HG03039 (cell line): ENCODE measurements at regions not wholly inside any gene's neighbourhood (a gene's known extent, or its start where the extent isn't known, plus 50 kb on each side); places are given as distances from the start of the nearest gene placed in this dataset.

Experiments
- ATAC-seq: cut with Tn5 transposase; IDR thresholded peaks from one replicate; pipeline ENCODE4 v1.9.1; 2021; ENCODE audit warnings: mild to moderate bottlenecking, moderate library complexity; ENCODE audit not compliant: unreplicated experiment

DNA sequence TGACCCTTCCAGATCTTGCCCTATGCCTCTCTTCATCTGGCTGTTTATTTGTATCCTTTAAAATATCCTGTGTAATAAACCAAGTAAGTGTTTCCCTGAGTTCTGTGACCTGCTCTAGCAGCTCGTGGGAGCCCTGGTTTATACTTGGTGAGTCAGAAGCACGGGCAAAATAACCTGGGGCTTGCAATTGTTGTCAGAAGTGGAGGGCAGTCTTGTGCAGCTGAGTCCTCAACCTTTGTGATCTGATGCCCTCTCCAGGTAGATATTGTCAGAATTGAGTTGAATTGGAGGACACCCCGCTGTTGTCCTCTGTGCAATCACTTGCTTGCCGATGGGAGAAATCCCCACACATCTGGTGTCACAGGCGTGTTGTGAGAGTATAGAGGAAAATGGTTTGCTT is 62.5 kb upstream of the PRICKLE1 start:
- ATAC-seq = no peak

DNA sequence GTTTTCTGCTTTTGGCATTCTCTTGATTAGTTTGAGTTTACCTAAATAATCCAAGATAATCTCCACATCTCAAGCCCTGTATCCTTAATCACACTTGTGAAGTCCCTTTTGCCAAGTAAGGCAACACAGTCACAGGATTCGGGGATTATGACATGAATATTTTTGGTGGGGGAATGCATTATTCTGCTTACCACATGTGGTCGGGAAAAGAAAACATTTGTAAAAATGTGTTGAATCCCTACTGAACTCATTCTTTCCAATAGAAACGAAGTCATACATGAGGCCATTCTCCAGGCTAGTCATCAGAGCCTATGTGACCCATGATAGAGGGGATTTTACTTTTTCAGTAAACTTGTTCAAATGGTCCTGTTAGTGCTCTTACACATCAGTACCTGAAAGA is 58.5 kb upstream of the PRICKLE1 start:
- ATAC-seq = no peak

DNA sequence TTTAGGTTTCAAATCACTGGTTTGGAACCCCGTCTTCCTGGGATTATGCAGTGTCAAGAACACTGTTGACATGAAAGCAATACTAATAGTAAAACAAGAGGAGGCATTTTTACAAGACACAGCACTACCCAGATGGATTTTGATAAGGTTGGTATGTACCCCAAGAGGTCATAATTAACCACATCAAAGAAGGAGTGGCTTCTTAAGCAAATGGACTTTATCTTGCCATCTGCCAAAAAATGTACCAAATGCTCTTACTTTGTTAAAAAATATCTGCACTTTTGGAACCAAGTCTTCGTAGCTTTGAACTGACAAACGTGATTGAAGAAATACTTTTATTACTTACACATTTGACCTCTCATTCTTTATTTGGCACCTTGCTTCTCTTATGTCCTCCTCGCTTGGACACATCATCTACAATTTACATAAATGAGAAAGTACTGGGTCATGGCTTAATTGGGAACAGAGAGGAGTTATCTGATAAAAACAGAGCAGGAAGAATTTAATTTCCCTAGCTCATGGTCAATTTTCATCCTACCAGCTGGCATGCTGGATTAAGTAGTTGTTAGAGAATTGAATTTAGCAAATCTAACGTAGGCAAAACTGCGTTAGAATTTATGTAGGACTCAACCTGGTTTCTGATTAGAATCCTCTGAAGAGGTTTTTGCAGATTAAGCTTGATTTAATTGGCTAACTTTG is 54.5 kb upstream of the PRICKLE1 start:
- ATAC-seq = no peak

DNA sequence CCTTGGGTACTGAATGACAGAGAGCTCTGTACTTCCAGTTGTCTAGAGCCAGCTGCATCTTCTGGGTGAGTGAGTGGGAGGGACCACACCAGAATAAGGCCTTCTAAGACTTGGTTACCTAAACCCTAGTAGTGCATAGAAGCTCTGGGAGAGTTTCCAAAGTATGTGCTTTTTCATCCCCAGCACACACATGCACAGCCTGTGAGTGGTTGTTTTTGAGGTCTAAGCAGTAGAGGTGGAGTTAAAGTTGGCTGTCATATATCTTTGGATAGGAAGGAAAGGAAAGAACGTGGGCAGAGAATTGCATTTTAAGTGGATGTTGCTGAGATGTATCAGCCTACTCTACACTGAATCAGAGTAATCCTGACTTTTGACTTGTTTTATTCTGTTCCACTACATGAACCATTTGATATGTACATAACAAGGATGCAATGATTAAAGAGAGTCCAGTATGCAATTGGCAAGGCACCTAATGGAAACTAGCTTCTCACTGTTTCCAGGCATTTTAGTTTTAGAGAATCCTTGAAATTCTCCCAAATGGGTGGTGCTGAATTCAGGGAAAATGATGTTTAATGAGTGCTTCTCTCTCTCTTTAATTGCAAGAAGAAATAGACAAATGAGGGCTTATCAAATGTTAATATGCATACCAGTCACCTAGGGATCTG is 51.8 kb upstream of the PRICKLE1 start:
- ATAC-seq = no peak

DNA sequence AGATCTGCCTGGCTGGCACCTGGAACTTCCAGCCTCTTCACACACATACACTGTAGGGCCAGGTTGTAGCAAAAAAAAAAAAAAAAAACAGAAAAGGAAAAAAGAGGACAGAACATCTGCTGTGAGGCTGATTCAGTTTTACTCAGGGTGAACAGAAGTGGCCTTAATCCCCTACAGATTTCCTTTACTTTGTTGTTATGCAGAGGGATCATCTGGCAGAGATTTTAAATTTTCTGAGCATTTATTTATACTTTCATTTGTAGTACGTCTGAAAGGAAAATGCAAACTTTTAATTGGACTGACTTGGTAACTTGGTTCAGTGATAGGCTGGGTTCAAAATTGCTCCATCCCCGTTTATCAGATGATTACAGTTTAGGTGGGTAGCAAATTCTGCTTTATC is 50.8 kb upstream of the PRICKLE1 start:
- no peak for ATAC-seq

DNA sequence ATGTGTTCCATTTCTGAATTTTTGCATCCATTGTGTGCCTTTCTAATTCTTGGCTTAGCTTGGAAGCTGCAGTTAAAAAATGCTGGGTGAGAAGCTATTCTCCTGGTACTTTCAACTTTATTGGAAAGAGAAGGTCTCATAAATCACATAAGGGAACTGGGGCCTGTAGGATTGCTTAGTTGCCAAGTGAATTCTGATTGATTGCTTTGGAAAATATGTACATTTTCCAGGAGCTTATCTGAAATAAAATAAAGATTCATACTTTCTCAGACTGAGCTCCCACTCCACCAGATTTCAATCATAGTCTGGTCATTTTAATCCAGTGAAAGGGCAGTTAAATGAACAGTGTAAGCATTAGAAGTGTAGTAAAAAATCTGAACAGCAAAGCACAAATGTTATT is 50.0 kb upstream of the PRICKLE1 start:
- no peak for ATAC-seq
